ENCODE measurements at regions not wholly inside any gene's neighbourhood (a gene's known extent, or its start where the extent isn't known, plus 50 kb on each side); places are given as distances from the start of the nearest gene placed in this dataset.

GRCh38 chr15:69790632-69791031 is 307.1 kb downstream of the TLE3 start:
- DNase-seq (ENCODE audit: insufficient read length, low spot score) (no peak), FAIRE-seq (no peak)
- TF ChIP-seq, protein P1, sequence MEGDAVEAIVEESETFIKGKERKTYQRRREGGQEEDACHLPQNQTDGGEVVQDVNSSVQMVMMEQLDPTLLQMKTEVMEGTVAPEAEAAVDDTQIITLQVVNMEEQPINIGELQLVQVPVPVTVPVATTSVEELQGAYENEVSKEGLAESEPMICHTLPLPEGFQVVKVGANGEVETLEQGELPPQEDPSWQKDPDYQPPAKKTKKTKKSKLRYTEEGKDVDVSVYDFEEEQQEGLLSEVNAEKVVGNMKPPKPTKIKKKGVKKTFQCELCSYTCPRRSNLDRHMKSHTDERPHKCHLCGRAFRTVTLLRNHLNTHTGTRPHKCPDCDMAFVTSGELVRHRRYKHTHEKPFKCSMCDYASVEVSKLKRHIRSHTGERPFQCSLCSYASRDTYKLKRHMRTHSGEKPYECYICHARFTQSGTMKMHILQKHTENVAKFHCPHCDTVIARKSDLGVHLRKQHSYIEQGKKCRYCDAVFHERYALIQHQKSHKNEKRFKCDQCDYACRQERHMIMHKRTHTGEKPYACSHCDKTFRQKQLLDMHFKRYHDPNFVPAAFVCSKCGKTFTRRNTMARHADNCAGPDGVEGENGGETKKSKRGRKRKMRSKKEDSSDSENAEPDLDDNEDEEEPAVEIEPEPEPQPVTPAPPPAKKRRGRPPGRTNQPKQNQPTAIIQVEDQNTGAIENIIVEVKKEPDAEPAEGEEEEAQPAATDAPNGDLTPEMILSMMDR (IDR thresholded peaks at IDR 0.05; ENCODE audit: insufficient read depth, missing control alignments) = no peak

- FAIRE-seq = no peak
- no peak for DNase-seq (ENCODE audit: insufficient read length, low spot score)
- TF ChIP-seq, protein P1 (IDR thresholded peaks at IDR 0.05; ENCODE audit: insufficient read depth, missing control alignments) = no peak
Observed at GRCh38 chr15:69792823-69793222, 304.9 kb downstream of the TLE3 start.

DNA sequence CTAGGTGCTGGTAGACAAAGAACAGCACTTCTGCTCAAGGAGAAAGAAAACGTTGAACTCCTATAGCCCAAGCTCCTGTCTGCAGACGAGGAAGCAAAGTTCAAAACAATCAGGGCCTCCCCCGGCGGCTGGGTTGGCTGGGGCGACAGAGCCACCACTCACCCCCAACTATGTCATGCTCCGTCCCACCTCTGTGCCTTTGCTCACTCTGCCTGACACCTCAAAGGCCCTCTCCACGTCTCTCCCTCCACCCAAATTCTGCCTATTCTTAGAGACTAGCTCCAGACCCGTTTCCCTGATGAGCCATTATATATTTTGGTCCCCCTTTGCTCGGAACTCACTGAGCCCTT is 304.3 kb downstream of the TLE3 start:
- FAIRE-seq = no peak
- TF ChIP-seq, protein P1 (IDR thresholded peaks at IDR 0.05; ENCODE audit: insufficient read depth, missing control alignments) = no peak
- DNase-seq (ENCODE audit: insufficient read length, low spot score) = no peak

DNA sequence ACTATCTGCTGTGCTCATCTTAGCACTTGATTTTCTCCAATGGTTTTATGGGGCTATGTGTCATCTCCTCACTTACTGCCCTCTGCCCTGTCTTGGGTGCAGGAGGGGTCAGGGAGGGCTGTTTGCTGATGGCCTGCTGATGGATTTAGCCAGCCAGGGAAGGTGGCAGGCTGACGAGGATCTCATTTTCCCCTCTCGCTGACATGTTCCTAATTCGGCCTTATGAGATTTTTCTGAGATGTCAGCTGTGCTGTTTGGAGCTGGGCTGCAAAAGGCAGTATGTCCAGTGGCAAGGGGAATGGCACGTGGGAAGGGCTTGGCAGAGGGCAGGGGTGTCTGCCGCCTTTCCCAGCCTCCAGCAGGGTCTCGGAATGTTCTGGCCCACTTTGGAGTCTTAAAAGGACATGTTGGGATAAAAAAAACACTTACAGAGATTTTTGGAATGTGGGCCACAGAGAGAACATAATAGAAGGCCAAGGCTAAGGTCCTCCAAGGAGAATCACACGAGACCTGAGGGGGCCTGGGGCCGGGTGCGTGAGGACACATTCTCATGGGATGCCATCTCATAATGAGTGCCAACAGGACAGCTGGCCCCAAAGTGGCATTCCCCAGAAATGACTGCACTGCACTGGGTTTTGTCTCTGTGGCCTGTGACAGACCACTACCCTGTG is 303.8 kb downstream of the TLE3 start:
- TF ChIP-seq, protein P1 (IDR thresholded peaks at IDR 0.05; ENCODE audit: insufficient read depth, missing control alignments) = no peak
- FAIRE-seq = no peak
- no peak for DNase-seq (ENCODE audit: insufficient read length, low spot score)

DNA sequence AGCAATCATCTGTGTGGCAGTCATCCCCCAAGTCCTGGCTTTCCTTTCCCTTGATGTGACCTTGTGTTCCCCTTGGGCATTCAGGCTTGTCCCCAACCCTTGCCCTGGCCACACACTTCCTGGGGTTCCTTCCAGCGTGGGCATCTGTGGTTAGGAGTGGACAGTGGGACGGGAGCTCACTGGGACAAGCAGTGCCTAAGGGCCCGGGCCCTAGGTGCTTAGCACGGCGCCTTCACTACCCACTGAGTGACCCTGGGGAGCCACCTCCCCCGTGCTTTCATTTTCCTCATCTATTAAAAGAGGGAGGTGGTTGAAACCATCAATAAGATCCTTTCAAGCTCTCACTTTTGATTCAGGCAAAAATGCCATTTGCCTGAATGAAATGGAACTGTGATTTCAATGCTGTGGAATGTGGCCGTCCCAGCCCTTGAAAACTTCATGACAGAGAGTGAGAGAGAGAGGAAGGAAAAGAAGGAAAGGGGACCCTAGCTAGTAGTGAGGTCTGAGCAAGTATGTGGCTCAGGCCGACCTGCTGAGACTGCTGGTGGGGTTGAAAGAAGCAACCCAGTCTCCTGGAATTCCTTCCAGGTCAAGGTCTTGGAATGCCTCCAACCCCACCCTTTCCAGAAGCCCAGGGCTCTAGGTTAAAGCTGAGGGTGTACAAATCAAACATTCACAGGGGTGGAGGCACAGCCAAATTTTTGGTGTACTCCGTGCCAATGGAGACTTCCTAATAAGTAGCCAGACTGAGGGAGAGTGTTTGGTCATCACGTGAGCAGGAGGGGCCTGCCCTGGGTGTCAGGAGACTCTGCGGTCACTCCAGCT is 302.9 kb downstream of the TLE3 start:
- TF ChIP-seq, protein P1 (IDR thresholded peaks at IDR 0.05; ENCODE audit: insufficient read depth, missing control alignments) = no peak
- DNase-seq (ENCODE audit: insufficient read length, low spot score) = no peak
- FAIRE-seq = no peak

DNA sequence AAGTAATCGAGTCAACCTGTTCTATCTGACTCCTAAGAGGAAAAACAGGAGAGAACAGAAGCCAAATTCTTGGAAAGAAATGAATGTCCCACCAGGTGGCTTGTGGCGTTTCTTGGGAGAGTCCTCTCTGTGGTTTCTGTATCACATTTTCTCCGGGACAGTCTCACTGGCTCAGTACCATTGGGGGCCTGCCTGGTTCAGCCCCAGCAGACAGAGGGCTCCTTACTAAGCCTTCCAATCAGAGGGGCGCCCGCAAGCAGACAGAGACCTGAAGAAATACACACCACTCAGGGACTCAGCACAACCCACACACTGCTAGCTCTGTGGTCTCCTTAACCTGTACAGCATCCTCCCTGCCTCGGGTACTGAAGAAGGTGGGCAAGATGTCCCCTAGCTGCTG is 302.1 kb downstream of the TLE3 start:
- DNase-seq (ENCODE audit: insufficient read length, low spot score) = no peak
- FAIRE-seq = no peak
- TF ChIP-seq, protein P1 (IDR thresholded peaks at IDR 0.05; ENCODE audit: insufficient read depth, missing control alignments) = no peak

- no peak for FAIRE-seq
- DNase-seq (ENCODE audit: insufficient read length, low spot score) = no peak
- TF ChIP-seq, protein P1 (IDR thresholded peaks at IDR 0.05; ENCODE audit: insufficient read depth, missing control alignments) = no peak
Observed at GRCh38 chr15:69797051-69797595, 300.6 kb downstream of the TLE3 start.

Data from D721Med (cell line).